ENCODE measurements at regions not wholly inside any gene's neighbourhood (a gene's known extent, or its start where the extent isn't known, plus 50 kb on each side); places are given as distances from the start of the nearest gene placed in this dataset.

GRCh38 chr6:19906171-19906570, 69.0 kb downstream of the ID4 start:
- no peak for TF ChIP-seq CTCF (IDR thresholded peaks at IDR 0.05)
- ATAC-seq (ENCODE audit: low FRiP score) (no peak), DNase-seq (ENCODE audit: low spot score) (no peak)

GRCh38 chr6:19911223-19911622, 74.1 kb downstream of the ID4 start:
- no peak for DNase-seq (ENCODE audit: low spot score)
- TF ChIP-seq CTCF (IDR thresholded peaks at IDR 0.05), result no peak
- ATAC-seq (ENCODE audit: low FRiP score), result no peak

- DNase-seq (ENCODE audit: low spot score), result no peak
- TF ChIP-seq CTCF (IDR thresholded peaks at IDR 0.05), result no peak
- no peak for ATAC-seq (ENCODE audit: low FRiP score)
Observed at GRCh38 chr6:19918436-19918835, 81.3 kb downstream of the ID4 start.

GRCh38 chr6:19921786-19922185, 84.6 kb downstream of the ID4 start:
- DNase-seq (ENCODE audit: low spot score), result no peak
- no peak for ATAC-seq (ENCODE audit: low FRiP score)
- no peak for TF ChIP-seq CTCF (IDR thresholded peaks at IDR 0.05)

- TF ChIP-seq CTCF (IDR thresholded peaks at IDR 0.05), result no peak
- DNase-seq (ENCODE audit: low spot score) (no peak), ATAC-seq (ENCODE audit: low FRiP score) (no peak)
Observed at GRCh38 chr6:19925533-19925932, 88.4 kb downstream of the ID4 start.

- ATAC-seq (ENCODE audit: low FRiP score), result no peak
- no peak for DNase-seq (ENCODE audit: low spot score)
- no peak for TF ChIP-seq CTCF (IDR thresholded peaks at IDR 0.05)
Observed at GRCh38 chr6:19928461-19928860, 91.3 kb downstream of the ID4 start.

- DNase-seq (ENCODE audit: low spot score), result no peak
- ATAC-seq (ENCODE audit: low FRiP score), result no peak
- TF ChIP-seq CTCF (IDR thresholded peaks at IDR 0.05), result no peak
Observed at GRCh38 chr6:19929312-19929711, 92.1 kb downstream of the ID4 start.
